GM19452 (cell line): ENCODE measurements at regions not wholly inside any gene's neighbourhood (a gene's known extent, or its start where the extent isn't known, plus 50 kb on each side); places are given as distances from the start of the nearest gene placed in this dataset.

ENCODE experiments used
- ATAC-seq: cut with Tn5 transposase; IDR thresholded peaks from one replicate; pipeline ENCODE4 v1.9.1; 2021; ENCODE audit not compliant: unreplicated experiment

DNA sequence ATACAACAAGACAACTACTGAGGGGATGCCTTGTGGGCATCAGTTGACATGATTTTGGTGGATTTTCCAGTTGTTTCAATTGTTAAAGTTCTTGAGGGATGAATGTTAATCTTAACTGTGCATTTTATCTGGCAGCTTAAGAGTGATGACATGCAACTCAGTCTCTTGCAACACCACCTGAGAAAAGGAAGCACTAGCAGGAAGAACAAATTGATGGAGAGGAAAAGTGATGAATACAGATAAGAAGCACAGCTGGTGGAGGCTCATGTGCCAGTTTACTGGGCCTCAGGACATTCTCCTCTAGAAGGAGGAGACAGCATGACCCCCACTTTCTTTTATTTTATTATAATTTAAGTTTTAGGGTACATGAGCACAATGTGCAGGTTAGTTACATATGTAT is 341.3 kb upstream of the RBMY1B start:
- ATAC-seq, result no peak

DNA sequence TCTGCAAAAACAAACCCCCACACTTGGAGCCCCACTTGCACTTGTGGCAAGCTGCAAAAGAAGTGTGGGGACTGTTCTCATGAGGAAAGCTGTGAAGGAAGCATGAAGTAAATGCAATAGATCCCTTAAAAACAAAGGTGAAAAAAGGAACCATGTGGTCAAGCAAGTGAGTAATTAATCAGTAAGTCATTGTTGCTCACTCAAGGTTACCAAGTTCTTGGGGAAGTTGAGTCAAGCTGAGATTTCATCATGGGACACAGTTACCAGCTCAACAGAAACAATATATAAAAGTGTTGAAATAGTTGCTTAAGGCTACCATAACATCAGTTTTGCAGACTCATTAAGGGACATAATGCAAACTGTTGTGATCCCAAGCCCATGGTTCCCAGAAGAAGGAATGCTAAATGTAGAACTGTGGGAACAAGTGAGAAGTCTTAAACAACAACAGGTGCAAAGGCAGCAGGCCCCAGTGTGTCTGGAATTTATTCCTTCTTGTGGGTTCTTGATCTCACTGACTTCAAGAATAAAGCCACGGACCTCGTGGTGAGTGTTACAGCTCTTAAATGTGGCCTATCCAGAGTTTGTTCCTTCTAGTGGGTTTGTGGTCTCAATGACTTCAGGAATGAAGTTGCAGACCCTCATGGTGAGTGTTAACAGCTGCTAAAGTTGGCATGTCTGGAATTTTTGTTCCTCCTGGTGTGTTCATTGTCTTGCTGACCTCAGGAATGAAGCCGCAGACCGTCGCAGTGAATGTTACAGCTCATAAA is 336.3 kb upstream of the RBMY1B start:
- ATAC-seq, result no peak

DNA sequence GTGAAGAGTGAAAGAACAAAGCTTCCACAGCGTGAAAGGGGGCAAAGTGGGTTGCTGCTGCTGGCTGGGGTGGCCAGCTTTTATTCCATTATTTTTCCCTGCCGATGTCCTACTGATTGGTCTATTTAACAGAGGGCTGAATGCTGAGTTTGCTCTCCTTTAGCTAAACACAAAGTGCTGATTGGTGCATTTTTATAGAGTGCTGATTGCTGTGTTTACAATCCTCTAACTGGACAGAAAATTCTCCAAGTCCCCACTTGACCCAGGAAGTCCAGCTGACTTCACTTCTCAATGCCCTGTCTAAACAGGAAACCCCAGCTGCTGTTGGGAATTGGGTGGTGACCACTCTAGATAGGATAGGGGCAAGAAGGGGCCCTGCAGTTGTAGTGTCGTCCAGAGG is 335.6 kb upstream of the RBMY1B start:
- no peak for ATAC-seq

DNA sequence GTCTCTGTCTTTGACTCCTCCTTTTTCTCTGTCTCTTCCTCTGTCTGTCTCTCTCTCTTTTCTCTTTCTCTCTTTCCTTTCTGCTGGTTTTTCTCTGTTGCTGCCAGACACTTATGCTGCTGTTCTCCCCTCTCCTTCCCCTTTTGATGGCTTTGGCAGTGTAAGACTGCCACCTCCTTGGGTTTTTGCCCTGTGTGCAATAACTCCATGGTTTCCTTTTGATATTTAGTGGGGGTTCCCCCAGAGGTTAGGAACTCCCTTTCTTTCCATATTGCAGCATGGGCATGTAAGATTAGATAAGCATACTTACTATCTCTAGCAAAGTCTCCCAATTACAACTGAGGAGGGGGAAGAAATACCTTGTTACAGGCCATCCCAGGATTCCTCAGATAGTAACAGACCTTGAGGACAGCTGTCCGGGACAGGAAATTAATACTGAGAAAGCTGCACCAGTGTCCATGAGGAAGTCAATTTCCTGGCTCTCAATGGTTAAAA is 333.8 kb upstream of the RBMY1B start:
- ATAC-seq, result no peak

DNA sequence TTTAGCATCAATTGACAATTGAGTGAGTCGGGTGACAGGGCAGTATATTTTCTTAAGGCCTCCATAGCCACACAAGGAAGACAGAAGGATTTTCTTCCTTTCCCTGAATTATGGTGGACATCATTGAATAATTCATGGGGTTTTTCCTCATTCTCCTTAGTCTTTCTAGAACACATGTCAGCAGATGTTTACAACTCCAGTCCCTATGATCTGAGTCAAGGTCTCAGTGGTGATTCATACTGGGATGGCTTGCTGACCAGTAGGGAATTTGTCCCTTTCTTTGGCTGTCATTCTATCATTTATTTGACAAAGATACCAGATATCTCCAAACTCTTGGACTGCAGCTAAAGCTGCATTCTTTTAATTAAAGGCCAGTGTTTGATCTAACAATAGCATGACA is 332.9 kb upstream of the RBMY1B start:
- ATAC-seq, result no peak

DNA sequence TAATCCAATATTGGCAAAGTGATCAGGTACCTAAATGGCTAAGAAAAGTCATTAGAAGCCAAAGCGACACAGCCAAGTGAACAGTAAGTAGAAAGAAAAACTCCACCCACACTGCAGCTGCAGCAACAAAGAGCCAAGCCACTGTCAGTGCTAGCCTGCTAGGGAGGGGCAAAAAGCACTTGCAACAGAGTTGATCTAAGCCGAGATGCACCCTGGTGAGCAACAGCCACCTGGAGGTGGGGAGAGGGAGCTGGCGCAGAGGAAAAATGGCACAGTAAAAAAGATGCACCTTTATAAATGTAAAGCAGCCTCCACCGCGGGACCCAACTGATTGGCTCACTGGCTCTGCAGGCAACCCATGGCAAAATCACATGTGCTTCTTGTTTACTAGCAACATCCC is 330.2 kb upstream of the RBMY1B start:
- ATAC-seq, result no peak

DNA sequence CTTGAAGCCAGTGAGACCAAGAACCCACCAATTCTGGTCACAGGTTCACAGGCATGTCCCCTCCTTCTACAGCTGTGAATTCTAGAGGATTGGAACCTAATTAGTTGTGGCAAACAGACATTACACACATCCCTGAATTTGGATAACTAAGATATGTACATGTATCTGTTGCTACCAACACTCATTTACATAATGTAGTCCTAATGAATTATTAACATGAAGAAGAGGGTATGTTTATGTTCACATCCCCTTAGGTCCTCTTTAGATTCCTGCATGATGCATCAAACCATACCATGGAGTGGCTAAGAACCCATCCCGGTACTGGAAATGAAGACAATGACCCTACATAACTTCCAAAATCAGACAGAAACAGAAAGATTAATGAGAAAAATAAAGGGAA is 326.9 kb upstream of the RBMY1B start:
- ATAC-seq, result no peak

DNA sequence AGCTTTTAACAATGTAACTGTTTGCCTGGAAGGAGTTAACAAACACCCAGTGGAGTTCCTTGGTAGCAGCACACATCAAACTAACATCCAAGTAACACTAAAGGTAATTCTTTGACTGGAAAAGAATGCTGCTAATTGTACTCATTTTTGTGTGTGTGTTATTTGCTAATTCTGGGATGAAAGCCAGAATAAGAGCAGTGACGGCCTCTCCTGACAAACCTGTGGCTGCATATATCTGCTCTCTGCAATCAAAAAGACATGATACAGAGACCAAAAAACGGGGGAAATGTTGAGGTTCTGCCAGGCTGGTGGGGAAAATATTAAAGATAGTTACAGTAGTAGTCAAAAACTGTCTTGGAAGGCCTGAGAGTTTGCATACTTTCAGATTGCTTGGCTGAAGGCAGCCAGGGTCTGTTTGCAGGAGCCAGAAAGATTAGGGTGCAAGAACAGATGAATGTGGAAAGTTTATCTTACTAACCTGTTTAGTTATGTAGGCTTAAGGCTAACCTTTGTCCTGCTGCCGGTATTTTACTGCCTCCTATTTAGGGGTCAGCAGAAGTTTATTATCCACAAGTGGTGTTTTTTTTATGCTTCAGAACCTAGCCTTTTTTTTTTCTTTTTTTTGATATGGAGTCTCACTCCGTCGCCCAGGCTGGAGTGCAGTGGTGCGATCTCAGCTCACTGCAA is 325.6 kb upstream of the RBMY1B start:
- ATAC-seq, result no peak

DNA sequence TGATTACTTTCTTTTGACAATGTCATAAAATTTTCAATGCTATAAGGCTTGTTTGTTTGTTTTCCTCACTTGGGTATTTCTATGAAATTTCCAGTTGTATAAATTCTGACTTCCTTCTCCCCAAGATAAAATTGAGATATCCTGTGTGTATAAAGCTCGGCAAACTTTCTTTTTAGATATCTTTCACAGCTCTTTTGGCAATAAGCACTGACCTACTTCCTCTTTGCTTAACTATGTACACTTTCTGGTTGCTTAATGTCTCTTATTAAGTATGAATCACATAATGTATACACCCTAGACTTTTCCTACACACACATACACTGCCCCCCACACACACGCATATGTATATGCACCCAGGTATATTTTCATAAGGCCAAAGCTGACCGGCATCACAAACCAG is 318.4 kb upstream of the RBMY1B start:
- ATAC-seq, result no peak

DNA sequence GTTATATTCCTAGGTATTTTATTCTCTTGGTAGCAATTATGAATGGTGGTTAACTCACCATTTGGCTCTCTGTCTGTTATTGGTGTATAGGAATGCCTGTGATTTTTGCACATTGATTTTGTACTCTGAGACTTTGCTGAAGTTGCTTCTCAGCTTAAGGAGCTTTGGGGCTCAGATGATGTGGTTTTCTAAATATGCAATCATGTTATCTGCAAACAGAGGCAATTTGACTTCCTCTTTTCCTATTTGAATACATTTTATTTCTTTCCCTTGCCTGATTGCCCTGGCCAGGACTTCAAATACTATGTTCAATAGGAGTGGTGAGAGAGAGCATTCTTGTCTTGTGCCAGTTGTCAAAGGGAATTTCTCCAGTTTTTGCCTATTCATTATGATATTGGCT is 310.9 kb upstream of the RBMY1B start:
- no peak for ATAC-seq

DNA sequence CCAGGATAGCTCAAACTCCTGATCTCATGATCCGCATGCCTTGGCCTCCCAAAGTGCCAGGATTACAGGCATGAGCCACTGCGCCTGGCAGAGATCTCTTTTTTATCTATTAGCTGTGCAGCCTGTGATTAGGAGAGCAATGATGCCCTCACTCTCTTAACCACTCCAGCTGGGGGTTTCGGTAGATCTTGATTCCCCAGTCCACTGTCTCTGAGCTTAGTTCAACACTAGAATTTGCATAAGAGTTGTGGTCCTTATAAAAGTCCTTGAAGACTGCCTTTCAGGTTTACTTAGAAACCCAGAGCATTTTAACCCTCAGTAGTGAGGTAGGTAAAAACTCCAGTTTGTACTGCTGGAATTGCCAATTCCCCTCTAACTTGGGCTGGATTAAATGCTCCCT is 283.3 kb upstream of the RBMY1B start:
- ATAC-seq, result peak; percentile 94

DNA sequence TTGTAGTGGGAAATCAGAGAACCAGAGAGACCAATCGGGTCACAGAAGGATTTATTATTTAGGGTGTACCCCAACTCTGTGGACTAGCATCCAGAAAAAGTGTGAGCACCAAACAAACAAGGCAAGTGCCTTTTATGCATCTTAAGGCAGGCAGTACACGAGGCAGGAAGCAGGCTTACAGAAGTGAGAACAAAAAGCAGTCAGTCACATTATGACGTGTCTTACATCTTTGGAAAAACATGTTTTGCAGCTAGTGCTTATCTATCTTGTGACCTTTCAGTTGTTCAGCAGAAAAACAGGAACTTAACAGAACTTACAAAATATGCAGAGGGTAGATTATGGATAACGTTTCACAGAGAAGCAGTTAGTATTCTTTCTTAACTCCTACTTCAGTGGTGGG is 270.9 kb upstream of the RBMY1B start:
- ATAC-seq, result peak; percentile 98

DNA sequence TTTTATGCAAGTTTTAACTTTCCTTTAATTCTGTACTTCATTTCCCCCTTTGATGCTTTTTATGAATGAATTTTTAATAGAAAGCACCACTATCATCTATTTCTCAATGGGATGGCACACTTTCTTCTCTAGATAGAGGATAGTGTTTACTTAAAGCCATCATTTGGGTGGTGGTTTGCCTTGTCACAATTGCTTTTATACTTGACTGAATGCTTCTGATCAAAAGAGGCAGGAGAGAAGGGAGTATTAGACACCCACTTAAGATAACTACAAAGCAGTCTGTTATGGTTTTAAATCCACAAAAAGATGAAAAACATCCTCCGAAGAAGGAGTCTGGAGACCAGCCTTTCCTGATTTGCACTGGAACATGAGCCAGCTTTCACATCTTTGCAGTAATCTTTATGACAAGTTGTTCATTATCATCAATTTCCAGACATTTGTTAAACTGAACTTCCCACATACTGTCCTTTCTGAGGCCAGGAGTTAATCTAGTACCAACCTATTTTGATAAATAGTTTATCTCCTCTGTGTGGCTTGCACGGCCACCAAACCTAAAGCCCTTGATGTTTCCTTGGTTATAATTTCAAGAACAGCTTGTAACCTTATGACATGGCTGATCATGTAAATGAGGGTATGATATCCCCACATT is 270.4 kb upstream of the RBMY1B start:
- no peak for ATAC-seq

DNA sequence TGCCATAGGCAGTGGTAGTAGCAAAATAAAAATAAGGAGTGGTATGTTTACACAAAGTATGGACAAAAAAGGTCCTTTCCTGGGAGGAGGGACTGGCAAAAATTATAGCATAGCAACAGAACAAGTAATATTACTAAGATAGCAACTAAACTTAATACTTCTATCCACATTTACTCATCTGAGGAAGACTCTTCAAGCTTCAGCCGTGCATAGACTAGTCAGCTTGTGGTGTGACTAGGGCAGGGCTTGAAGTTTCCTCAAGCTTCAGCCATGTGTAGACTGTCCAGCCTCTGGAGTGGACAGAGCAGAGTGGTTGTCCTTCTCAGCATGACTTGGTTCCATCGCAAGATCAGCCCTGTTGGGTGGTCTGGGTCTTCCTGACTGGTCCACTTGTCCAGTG is 268.3 kb upstream of the RBMY1B start:
- no peak for ATAC-seq

DNA sequence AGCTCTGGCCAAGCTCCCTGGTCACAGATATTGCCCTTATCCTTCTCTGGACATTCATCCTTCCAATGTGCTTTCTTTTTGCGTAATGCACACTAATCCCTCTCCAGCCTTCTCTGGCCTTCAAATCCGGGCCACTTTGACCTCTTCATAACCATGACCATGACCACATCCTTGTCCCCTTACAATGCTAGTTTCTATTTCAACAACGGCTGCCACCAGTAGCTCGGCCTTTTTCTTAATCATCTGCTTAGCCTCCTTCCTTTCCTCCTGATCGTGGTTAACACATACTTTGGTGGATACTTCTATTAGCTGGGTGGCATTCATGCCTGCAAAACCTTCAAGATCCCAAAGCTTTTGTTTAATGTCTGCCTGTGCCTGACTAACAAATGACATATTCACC is 264.4 kb upstream of the RBMY1B start:
- ATAC-seq, result peak; percentile 40

DNA sequence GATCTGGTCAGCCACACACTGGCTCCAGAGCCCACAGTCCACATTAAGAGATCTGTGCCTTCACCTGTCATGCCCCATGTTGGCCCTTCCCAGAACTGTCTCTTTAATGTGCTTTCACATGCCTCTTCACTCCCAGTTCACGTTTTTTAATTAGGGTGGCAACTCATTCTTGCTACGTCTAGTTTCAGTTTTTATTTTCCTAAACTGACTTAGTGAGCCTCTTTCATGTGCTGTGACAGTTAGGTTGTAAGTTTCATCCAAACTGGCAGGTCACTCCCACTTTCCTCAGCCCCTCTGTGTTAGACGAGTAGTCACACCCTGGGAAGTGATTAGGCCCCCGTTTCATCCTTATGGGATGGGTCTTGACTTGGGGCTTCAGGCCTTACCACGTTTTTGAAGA is 262.5 kb upstream of the RBMY1B start:
- ATAC-seq, result no peak

DNA sequence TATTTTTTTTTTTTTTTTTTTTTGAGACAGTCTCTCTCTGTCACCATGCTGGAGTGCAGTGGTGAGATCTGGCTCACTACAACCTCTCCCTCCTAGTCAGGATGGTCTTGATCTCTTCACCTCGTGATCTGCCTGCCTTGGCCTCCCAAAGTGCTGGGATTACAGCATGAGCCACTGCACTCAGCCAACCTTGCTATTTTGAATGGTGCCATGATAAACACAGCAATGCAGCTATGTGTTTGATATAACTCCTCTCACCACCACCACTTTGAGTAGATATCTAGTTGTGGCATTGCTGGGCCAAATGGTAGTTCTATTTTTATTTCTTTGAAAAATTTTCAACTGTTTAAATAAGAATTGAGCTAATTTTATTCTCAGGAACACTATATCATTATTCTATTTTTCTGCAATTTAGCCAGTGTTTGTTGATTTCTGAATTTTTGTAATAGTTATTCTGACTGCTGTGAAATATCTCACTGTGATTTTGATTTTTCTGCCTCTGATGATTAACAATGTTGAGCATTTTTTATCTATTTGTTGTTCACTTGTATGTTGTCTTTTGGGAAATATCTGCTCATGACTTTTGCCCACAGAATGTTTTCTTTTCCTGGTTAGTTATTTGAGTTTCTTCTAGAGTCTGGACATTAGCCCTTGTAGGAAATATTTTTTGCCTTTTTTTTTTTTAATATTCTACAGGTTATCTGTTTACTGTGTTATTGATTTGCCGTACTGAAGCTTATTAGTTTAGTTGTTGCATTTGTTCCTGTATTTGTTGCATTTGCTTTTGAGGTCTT is 257.5 kb upstream of the RBMY1B start:
- ATAC-seq, result no peak

DNA sequence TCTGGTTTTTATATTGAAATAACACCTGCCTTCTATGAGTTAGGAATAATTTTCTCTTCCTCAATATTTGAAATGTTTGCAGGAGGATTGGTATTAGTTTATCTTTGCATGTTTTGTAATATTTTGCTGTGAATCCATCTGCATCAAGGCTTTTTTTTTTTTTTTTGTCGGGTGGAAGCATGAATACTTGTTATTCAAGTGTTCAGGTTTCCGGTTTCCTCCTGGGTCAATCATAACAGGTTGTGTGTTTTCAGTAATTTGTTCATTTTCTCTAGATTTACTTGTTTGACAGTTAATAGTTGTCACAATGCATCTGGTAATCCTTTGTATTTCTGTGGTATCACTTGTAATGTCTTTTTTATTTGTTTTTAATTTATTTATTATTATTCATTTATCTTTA is 256.7 kb upstream of the RBMY1B start:
- no peak for ATAC-seq

DNA sequence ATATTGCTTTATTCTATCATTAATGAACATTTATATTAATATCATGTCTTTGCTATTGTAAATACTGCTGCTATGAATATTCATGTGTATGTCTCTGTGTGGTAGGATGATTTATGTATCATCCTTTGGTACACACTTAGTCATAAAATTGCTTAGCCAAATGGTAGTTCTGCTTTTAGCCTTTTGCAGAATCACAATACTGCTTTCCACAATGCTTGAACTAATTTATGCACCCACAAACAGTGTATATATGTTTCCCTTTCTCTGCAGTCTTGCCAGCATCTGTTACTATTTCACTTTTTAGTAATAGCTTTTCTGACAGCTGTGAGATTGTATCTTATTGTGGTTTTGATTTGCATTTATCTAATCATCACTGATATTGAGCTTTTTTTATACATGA is 254.3 kb upstream of the RBMY1B start:
- peak; percentile 84 for ATAC-seq

DNA sequence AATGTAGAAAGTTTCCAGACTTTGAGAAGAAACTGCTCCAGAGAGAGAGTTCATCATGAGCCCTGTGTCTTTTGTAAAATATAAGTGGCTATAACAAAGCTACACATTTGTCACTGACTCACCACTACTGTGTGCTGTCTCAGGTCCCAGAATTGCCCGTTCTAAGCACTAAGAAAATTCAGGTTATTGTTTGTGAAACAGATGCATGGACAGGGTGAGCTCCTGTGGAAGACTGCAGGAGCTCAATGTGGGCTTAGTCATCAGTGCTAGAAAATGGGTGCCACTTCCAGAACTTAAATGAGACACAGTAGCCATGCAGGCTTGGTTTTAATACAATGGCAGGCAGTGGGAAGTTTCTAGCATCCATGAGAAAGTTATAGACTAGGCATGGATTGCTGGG is 251.4 kb upstream of the RBMY1B start:
- no peak for ATAC-seq

DNA sequence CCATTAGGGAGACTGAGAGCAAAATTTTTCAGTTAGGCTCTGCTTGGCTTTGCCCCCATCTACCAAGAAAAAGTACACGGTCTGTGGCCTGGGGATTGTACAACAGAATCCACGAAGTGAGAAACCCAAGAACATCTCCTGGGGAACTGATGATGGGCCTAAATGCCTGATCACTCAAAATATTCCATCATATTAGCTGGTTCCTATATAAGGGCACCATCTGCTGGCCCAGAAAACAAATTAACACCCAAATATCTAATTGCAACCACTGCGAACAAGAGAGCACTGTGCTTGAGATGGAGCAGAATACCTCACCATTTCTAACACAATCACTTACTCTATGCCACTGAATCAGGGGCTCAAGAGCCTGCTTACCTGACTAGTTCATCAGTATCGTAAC is 250.8 kb upstream of the RBMY1B start:
- no peak for ATAC-seq
